GM21825 (cell line): ENCODE measurements at regions not wholly inside any gene's neighbourhood (a gene's known extent, or its start where the extent isn't known, plus 50 kb on each side); places are given as distances from the start of the nearest gene placed in this dataset.

Source experiments
- ATAC-seq: cut with Tn5 transposase; IDR thresholded peaks from one replicate; pipeline ENCODE4 v1.9.1; 2021; ENCODE audit warnings: mild to moderate bottlenecking, moderate library complexity; ENCODE audit not compliant: unreplicated experiment

DNA sequence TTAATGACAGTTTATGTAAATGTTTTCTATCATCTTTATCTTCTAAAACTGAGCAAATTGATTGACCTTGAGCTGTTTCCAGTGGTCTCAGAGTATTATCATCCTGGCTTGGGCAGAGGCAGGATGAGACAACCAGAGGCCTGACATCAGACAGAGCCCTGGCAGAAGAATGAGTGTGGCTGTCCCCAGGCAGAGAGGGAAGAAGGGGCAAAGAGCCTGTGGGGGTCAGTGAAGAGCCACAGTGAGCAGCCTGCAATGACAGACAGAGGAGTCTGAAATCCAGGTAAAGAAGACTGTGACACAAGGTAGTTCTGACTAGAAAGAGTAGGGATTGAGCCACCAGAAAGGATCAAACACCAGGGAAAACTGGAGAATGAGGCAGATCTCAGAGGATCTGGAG, 182.4 kb upstream of the ARSJ start:
- ATAC-seq, result no peak

DNA sequence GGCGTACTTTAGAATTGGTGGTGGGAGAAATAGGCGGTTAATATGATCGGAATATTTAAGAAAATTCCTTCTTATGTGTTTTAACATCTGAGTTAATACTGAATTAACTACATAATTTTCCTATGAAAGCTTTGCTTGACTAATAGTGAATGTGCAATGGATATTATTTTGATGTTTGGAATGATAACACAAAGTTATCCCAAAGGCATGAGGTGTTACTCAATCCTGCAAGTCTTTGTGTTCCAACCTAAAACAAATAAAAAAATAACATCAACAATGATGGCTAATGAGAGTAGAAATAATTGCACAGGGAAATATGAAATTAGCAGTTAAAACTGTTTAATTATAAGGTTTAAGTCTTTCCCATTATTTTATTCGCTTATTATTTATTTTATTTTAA, 183.6 kb upstream of the ARSJ start:
- ATAC-seq, result no peak

DNA sequence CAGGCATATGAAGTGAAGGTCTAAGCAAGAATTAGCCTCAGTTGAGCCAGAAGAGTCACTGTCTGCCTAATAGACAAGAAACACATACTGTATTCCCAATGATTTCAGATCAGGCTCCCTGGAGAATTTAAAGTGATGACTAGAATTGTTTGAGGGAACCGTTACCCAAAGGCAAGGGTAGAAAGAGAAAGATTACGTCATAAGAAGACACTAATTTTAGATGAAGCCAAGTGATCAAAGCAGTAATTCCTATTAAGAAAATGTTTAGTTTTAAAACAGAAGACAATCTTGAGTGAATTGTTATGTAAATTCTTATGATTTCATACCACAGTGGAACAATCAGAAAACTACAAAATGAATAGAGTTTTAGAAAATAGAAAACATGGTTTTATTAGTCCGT, 194.5 kb upstream of the ARSJ start:
- ATAC-seq, result no peak

DNA sequence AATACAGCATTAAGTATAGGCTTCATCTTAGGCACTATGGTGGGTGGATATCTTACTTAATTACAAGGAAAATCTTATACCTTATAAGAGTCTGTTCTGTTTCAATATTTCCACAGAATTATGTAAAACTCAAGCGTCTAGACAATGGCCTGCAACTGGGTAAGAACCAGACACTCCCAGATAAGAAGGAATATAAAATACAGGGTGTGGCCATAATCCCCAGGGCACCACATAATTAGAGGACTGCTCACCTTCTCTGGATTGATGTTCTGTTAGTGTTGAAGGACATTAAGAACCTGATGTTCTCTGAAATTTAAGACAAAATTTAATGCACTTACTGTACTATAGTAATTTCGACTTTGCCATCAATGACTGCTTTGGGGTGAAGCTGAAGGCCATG, 198.2 kb upstream of the ARSJ start:
- no peak for ATAC-seq

DNA sequence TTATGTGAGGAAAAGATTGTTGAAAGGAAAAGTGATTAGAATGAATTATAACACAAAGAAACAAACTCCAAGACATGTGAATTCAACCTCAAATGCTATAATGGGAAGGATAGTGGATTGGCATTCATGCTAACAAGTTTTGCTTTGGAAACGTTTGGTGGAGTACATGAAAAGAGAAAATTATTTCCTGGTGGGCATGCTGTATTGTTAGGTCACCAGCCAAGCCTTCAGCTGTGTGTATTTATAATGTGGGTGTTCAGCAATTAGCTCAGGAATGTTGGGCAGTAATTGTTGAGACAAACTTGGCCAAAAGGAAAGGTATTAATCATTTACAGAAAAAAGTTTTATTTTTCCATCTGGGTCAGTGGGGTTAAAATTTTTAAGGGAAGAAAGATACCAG, 198.9 kb upstream of the ARSJ start:
- no peak for ATAC-seq

DNA sequence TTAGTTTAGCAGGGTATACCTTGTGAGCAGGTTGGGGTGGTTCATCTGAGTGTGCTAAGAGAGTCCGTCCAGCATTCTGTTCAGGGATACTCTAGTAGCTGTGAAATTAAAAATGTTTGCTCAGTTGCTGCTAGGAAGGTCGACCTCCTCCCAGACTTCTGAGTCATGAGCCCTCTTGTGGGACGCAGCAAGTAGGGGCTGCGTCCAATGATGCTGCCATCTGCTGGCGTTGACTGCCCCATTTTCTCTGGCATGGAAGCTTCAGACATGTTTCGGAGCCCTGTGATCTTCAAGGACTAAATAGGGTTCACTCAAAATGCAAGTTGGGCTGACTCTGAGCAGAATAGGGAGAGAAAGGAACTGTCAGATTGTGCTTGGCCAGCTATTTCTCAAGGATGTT, 201.0 kb upstream of the ARSJ start:
- no peak for ATAC-seq

DNA sequence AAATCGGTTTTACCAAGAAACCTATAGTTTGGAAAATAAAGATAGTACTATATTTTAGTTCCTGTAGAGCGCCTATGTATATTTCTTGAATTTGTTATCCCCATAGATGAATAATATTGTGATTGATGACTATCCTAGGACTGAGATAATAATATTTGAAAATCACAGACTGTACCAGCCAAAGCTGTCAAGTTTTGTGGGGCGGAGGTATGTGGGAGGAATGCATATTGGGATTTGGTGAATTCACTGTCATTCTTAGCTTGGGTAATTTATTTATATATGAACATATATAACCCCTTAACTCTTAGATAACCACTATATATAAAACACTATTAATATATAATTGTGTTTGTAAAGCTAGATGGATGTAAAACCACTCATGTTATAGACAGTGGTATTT, 205.5 kb upstream of the ARSJ start:
- ATAC-seq, result no peak

DNA sequence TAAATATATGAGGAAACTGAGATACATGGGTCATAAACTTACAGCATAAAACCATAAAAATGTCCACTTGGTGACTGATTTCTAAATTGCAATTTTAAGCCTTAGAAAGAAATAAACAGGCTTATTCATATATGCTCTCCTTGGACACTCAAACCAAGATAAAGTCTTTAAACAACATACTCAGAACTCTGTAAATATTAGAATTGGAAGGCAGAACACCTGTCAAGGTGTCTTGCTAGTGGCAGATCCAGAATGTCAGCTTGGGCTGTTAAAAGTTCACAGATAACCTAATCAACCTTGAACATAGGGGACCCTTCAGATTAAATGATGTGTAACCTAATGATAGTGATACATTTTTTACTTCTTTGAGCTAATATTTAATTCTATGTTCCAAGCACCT, 208.1 kb upstream of the ARSJ start:
- ATAC-seq, result no peak

DNA sequence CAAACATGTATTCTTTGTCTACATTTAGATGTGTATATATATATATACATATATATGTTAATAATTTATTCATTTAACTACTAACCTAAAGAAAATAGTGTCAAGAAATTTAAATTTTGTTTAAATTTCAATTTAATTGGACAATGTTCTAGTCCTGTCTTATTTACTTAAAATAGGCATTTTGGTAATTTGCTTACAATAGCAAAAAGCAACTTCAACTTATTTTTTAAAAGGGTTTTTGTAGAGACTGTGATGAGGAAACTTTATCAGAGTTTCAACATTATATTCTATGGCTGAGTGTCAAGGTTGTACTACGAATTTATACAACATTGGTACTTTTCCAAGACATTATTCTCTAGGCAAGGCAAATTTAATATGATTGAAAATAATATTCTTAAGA, 212.0 kb upstream of the ARSJ start:
- no peak for ATAC-seq

DNA sequence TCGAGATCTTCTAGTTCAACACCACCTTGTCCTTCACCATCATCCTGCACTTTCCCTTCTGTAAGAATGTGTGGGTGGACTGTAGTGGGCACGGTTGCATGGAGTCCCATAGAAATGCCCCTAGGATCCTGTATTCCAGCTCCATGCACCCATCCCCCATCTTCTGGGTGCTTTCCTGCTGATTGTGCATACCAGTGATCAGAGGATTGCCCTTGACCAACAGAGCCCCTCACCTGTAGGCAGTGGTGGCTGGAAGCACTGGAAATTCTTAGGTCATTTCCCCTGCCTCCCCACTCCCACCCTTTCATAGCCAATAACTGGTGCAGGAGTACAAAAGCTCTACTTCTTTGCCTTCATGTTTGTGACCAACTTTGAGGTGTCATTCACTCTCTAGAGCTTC, 213.4 kb upstream of the ARSJ start:
- ATAC-seq, result no peak

DNA sequence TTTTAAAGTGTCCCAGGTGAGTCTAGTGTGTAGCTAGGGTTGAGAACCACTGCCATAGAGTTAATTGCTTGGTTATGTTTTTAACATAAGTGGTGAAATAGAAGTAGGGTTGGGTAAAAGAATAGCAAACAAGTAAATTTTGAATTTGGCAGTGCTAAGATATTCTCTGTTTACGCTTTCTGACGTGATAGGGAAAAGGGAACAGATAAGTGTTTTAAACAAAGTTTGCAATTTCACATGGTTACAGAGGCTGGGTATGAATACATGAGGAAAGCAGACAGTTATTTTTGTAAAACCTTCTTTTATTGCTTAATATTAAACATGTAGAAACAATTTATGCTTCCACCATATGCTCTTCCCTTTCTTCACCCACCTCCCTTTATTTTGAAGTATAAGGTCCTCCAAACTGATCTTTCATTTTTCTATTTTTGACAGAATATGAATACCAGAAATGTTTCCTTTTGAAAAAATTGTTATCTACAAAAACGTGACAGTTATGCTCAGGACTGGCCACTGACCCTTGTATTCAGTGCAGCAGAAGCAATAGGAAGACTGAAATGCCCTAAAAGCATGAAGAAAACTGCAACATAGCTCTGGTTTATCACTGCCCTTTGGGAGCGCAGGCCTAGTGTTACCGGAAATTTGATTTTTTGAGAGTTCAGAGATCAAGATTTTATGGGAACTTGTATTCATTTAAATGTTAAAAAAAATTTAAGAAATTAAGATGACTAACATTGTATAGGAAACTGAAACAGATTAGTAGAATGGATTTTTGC, 214.4 kb upstream of the ARSJ start:
- ATAC-seq, result no peak

DNA sequence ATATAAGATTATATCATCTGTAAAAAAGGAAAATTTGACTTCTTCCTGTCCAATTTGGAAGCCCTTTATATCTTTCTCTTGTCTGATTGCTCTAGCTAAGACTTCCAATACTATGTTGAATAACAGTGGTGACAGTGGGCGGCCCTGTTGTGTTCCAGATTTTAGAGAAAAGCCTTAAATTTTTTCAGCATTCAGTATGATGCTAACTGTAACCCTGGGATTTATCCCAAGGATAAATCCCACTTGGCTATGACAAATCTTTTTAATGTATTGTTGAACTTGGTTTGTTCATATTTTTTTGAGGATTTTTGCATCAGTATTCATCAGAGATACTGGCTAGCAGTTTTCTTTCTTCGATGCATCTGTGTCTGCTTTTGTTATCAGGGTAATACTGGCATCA, 217.2 kb upstream of the ARSJ start:
- no peak for ATAC-seq

DNA sequence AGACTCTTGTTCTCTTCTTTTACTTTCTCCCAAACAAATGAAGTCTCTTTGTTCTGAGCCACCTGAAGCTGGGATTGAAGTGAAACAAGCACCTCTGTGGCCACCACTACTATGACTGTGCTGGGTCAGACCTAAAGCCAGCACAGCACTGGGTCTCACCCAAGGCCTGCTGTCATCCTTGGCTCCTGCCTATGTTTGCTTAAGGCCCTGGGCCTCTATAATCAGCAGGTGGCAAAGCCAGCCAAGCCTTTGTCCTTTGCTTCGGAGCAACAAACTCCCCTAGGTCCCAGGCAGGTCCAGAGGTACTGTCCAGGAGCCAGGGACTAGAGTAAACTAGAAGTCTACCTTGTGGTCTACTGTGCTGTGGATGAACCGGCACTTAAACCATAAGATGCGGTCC, 220.6 kb upstream of the ARSJ start:
- no peak for ATAC-seq

DNA sequence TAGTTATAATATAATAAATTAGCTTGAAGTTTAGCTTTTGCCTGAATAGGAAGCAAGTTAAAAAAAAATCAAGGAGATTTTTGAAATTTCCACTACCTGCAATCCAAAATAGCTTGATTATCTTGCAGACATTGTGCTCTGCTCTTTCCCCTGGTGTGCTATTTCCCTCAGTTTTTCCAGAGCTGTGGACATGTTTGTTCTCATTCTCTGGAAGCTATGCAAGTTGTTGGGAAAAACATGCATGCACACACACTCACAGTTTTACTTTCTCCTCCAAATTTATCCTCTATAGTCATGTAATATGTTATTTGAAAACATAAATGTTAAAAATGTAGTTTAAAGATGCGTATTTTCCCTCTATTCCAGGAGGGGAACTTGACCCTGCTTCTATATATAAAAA, 225.8 kb upstream of the ARSJ start:
- ATAC-seq, result no peak

DNA sequence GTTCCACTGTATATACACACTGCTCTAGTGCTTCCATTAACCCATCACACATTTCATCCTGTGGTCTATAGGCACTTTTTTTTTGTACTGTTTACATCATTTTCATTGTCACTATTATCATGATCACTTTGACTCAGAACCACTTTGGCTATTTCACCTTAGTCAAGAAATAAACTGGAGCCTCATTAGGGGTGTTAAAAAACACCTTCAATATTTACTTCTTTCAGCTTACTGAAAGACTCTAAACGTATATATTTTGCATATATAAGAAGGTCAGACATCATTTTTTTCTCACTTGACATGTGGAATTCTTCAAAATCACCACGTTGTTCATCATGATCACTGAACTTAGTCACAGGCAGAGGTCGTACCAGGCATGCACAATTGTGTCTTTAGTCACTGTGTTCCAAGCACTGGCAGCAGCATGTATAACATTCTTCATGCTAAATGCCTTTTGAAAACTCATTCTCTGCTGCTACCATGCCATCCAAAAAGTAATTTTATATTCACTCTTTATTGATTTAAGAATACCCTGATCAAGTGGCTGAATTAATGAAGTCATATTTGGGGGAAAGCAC, 229.2 kb upstream of the ARSJ start:
- ATAC-seq, result no peak

DNA sequence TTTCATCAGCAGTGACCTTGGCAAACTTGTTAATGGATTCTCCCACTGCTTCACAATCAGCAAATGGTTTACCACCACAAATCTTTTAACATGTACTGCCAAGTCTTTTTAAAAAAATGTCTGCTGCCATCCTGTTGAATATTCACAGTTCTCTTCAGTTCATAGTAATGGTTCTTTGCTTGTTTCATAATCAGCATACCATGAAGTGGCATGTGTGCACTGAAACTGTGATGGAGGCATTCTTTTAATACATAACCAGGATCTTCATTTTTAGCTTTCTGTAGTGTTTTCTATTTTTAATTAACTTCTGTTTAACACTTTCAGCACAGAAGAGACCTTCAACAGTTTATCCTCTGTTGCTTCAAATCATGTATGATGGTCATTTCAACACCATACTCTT, 230.1 kb upstream of the ARSJ start:
- ATAC-seq, result peak; percentile 87

DNA sequence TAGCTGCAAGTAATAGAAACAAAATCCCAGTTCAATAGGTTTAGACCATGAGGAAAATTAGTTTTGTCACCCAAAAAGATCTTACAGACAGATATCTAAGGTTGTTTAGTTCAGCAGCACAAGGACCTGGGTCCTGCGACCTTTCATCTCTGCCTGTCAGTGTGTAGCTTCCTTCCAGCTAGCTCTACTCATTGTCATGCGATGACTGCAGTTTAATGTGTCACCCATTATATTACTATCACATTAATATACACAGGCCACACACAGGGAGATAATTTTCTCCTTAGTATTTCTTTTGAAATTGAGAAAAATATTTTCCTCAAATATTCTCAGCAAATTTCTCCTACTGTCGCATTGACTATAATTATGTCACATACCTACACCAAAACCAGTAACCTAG, 232.1 kb upstream of the ARSJ start:
- no peak for ATAC-seq

DNA sequence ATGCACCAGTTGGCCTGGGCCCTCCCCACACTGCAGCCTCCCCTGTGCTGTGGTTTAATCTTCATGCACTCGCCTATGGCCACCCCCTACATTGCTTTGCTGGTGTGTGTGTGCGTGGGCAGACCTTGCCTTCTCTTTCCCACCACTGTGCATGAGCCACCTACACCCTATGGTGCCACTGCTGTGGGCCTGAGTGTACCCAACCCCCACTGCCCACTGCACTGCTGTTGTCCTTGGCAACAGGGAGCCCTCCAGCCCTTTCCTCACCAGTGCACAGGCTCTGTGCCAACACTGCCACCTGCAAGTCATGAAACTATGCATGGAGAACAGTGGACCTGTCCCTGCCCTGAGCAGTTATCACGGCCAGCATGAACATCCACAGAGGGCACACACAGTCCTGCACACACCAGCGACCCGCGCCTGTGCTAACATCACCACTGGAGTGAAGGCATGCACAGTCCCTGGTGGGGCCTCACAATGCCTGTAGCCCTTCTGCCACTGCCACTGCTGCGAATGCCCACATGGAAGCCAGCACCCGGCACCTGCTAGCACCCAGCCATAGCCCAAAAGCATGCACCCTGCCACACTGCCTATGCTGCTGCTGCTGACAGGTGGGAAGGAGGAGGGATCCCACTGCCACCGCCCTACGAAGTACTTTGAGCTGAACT, 237.8 kb upstream of the ARSJ start:
- no peak for ATAC-seq

DNA sequence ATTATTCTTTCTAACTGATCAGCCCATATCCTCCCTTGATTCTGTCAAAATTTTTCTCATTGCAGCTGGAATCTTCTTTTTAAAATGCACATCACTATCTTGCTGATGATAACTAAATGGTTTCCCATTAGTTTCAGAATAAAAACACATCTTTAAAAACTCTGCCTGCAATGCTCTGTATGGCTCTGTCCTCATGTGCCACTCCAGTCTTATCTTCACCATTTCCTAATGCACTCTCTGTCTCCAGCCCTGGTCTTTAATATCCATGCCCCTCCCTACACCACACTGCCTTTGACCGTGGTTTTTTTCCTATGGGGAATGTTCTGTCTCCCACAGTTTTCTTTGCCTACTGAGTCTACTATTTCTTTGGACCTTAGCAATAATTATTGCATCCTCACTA, 244.1 kb upstream of the ARSJ start:
- no peak for ATAC-seq

DNA sequence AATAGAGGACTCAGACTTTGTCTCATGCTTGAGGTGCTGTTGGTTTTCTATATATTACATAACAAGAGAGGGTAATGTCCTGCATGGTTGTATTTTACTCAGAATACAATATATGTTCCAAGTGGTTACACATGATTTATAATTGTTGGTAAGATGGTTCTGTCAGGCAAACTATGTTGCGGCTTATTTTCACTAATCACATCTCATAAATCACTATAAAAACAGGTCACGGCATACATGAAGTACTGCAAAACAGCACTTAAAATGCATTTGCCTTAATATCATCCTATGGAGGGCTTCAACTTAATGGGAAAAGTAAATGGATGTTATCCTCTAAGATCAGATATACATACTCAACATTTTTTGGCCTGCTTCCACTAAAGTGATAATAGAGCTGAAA, 246.0 kb upstream of the ARSJ start:
- ATAC-seq, result no peak

DNA sequence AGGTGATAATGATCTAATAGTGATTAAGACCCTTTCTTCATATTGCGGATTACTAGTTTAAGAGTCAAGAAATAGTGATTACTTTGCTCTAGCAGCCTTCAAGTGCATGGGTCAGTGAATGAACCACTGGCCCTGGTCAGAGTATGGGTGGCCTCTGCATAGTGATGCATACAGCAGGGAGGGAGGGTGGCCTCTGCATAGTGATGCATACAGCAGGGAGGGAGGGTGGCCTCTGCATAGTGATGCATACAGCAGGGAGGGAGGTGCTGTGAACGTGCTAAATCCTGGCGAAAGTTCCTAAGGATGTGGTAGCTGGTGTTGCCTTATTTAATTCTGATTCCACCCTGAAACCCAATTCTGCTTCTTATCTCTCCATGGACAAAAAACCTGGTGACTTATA, 246.7 kb upstream of the ARSJ start:
- no peak for ATAC-seq

DNA sequence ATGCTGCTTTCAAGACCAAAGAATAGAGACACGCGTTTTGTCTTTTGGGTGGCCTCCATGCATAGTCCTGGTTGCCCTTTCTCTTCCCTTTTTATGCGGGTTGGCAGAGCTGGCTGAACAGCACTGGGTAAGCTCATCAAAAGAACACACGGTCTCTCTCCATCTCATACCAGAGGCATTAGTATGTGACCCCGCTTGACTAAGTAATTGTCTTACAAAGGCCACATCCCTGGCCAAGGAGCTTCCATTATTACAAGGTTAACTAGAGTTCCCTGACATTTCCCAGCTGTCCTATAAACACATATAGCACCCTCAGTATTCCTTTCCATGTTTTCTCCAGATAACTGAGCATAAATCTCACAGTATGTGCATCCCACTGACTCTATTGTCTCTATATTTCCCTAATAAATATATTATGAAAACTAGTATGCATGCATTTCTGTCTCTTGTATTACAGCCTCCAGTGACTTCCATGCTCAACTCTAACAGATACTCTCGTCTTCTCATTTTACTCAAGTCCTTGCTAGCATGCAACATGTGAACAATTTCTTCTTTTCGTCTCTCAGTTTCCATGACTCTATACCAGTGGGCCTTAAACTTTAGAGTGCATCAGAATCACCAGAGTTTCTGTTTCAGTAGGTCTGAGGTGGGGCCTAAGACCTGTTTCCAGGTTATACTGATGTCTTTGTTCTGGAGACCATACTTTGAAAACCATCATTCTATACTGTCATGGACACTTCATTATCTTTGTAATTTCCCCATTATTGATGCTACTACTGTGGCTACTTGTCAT, 247.7 kb upstream of the ARSJ start:
- peak; percentile 99 for ATAC-seq
